OCI-LY3 (cell line): ENCODE measurements at regions not wholly inside any gene's neighbourhood (a gene's known extent, or its start where the extent isn't known, plus 50 kb on each side); places are given as distances from the start of the nearest gene placed in this dataset.
"Not testable (repeated sequence)": the region's sequence is repeated elsewhere in the genome, so short reads cannot be mapped to it uniquely, and the experiment has no call there.

Experiments
- H2AFZ ChIP-seq: fragments of 200-600, 300-600 bp; shearing (Covaris generic); 2 replicates; pipeline ENCODE4 v1.6.0; 2014; ENCODE audit warnings: antibody characterized with exemption, low read depth, low read length
- H3K27ac ChIP-seq: fragments of 200-600, 300-600 bp; sonication (generic); 2 replicates; pipeline ENCODE4 v1.5.1; 2014; ENCODE audit warnings: mild to moderate bottlenecking, low read length, moderate library complexity, mixed read lengths
- H3K27me3 ChIP-seq: fragments of 200-600, 300-600 bp; sonication (generic); 2 replicates; pipeline ENCODE4 v1.6.1; 2014; ENCODE audit warnings: low read depth, low read length, mixed read lengths
- H3K36me3 ChIP-seq: fragments of 200-600, 300-600 bp; sonication (generic); replicated peaks from 2 replicates; pipeline ENCODE3; 2014; ENCODE audit warnings: low read depth, low read length, mixed read lengths
- H3K4me1 ChIP-seq: fragments of 300-600, 200-600 bp; sonication (generic); 2 replicates; pipeline ENCODE4 v1.6.1; 2014; ENCODE audit warnings: low read length, mixed read lengths
- H3K4me2 ChIP-seq: fragments of 200-600, 300-600 bp; sonication (generic); 2 replicates; pipeline ENCODE4 v1.6.1; 2014; ENCODE audit warnings: low read length, mixed read lengths
- H3K4me3 ChIP-seq: fragments of 300-600, 200-600 bp; sonication (generic); 2 replicates; pipeline ENCODE4 v1.5.1; 2014; ENCODE audit warnings: antibody characterized with exemption, mild to moderate bottlenecking, low read length, moderate library complexity
- H3K79me2 ChIP-seq: fragments of 300-600, 200-600 bp; shearing (Covaris generic); 2 replicates; pipeline ENCODE4 v1.6.1; 2014; ENCODE audit warnings: mild to moderate bottlenecking, low read length, mixed read lengths
- H3K9ac ChIP-seq: fragments of 300-600, 200-600 bp; shearing (Covaris generic); 2 replicates; pipeline ENCODE4 v1.6.0; 2014; ENCODE audit warnings: mild to moderate bottlenecking, low read length, moderate library complexity
- H3K9me3 ChIP-seq: fragments of 200-600, 300-600 bp; shearing (Covaris generic); 2 replicates; pipeline ENCODE4 v1.6.1; 2014; ENCODE audit warnings: low read length, mixed read lengths; ENCODE audit not compliant: insufficient read depth
- H4K20me1 ChIP-seq: fragments of 200-600, 300-600 bp; sonication (generic); 2 replicates; pipeline ENCODE4 v1.6.1; 2016; ENCODE audit warnings: low read length, mixed read lengths; ENCODE audit not compliant: insufficient read depth
- EZH2phosphoT487 ChIP-seq: fragments of 200-600 bp; shearing (Covaris generic); IDR thresholded peaks from 2 replicates; pipeline ENCODE4 v1.6.1; 2018; ENCODE audit warnings: antibody characterized with exemption, mixed run types, low read depth
- TF ChIP-seq, protein P1 (sequence below): fragments of 200-600, 300-600 bp; sonication (generic); IDR thresholded peaks from 2 replicates; pipeline ENCODE4 v1.5.1; 2014; ENCODE audit warnings: antibody characterized with exemption, low read length, low read depth

DNA sequence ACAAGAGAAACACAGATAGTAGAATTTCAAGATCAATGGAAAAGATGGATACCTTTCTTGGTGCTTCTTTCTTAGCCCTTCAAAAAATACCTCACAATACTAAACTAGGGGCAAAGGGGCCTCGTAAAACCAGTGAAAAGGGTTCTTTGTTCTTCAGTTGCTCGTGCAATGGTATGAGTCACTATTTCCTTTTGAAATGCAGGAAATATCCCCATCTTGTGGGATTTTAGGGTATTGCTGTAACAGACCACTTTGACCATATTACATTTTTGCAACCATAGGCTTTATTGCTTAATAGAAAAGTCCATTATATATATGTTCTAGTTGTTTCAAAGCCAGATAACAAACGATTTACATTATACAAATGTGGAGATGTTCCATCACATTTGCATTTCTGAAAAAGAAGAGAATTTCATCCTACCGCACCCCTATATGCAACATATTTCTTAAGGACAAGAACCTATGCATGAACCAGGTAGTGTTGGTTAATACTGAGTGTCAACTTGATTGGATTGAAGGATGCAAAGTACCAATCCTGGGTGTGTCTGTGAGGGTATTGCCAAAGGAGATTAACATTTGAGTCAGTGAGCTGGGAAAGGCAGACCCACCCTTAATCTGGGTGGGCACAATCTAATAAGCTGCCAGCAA lies 88.6 kb upstream of the PKN2 start:
- no peaks in the 10 kb centered on the region for H3K27me3 ChIP-seq
- no peaks in the 10 kb centered on the region for H3K9me3 ChIP-seq
- H3K4me2 ChIP-seq = no peak overlapping the region
- H2AFZ ChIP-seq = no peak overlapping the region
- H3K36me3 ChIP-seq = no peaks in the 10 kb centered on the region
- no peaks in the 10 kb centered on the region for H3K4me1 ChIP-seq
- TF ChIP-seq, protein P1, sequence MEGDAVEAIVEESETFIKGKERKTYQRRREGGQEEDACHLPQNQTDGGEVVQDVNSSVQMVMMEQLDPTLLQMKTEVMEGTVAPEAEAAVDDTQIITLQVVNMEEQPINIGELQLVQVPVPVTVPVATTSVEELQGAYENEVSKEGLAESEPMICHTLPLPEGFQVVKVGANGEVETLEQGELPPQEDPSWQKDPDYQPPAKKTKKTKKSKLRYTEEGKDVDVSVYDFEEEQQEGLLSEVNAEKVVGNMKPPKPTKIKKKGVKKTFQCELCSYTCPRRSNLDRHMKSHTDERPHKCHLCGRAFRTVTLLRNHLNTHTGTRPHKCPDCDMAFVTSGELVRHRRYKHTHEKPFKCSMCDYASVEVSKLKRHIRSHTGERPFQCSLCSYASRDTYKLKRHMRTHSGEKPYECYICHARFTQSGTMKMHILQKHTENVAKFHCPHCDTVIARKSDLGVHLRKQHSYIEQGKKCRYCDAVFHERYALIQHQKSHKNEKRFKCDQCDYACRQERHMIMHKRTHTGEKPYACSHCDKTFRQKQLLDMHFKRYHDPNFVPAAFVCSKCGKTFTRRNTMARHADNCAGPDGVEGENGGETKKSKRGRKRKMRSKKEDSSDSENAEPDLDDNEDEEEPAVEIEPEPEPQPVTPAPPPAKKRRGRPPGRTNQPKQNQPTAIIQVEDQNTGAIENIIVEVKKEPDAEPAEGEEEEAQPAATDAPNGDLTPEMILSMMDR = peak; percentile 50
- TF ChIP-seq EZH2phosphoT487 = no peak
- no peak overlapping the region for H3K9ac ChIP-seq
- no peak overlapping the region for H3K4me3 ChIP-seq
- no peaks in the 10 kb centered on the region for H3K79me2 ChIP-seq
- no peaks in the 10 kb centered on the region for H4K20me1 ChIP-seq
- H3K27ac ChIP-seq = no peak overlapping the region

GRCh38 chr1:88597973-88598372 lies 86.1 kb upstream of the PKN2 start:
- H3K4me1 ChIP-seq, H3K36me3 ChIP-seq, H3K9me3 ChIP-seq, H3K27me3 ChIP-seq, H3K27ac ChIP-seq, H3K4me3 ChIP-seq, H3K79me2 ChIP-seq, H2AFZ ChIP-seq, H3K9ac ChIP-seq, H3K4me2 ChIP-seq, H4K20me1 ChIP-seq: not testable (repeated sequence)

DNA sequence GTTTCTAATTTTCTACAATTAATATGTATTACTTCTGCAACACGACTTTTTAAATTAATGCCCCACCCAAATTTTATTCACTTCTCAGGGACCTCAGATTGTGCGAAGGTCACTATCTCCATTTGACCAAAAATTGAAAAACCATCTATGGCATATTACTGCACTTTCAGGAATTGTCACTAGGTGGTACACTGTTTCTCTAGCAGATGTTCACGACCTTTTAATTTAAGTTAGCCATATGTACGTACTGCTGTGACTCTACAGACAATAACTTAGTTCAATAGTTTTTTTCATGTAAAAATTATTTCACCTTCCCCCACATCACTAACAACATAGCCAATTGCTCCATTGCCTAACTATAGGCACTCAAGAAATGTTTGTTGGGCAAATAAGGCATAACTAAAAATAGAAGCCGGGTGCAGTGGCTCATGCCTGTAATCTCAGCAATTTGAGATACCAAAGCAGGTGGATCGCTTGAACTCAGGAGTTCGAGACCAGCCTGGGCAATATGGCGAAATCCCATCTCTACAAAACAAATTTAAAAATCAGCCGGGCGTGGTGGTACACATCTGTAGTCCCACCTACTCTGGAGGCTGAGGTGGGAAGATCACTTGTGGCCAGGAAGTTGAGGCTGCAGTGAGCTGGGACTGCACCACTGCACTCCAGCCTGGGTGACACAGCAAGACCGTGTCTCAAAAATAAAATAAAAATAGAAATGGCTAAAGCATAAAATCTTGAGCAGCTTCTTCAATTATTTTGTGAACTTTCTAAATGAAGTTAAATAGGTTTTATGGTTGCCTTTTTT lies 75.7 kb upstream of the PKN2 start:
- Histone ChIP-seq H3K27ac (no peak overlapping the region), H3K9me3 (no peaks in the 10 kb centered on the region), H3K27me3 (no peaks in the 10 kb centered on the region), H3K4me3 (peak overlapping the region; percentile 64), H4K20me1 (no peaks in the 10 kb centered on the region), H3K4me1 (peaks cover 3% of the 10 kb centered on the region; the same call in 1 of the 2 replicates), H3K36me3 (no peaks in the 10 kb centered on the region), H3K4me2 (peak overlapping the region; percentile 65), H3K79me2 (no peaks in the 10 kb centered on the region), H3K9ac (no peak overlapping the region), H2AFZ (0 out of 2 replicates have a peak overlapping the region, but pooled peaks have one; percentile 14)
- TF ChIP-seq, protein P1 = peak; percentile 60
- TF ChIP-seq EZH2phosphoT487 = no peak

DNA sequence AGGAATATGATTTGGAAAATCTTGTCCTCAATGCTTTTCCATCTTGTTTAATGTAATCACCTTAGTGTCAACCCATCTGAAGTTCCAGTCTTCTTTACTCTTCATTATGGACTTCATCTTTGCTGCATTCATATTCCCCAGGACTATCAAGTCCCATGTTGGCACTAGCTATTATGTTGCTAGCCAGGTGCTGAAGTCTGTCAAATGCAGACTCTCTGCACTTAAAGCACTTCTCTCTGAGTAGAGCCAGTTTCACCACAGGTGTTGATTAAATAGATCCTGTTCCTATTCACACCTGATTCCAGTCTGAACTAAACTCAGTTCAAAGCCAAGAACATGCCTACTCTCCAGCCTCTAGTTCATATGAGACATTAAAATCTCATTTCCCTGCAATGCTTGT lies 75.0 kb upstream of the PKN2 start:
- Histone ChIP-seq H3K79me2 (no peaks in the 10 kb centered on the region), H4K20me1 (no peaks in the 10 kb centered on the region), H2AFZ (no peak overlapping the region), H3K4me3 (no peak overlapping the region), H3K4me2 (no peak overlapping the region), H3K27ac (no peak overlapping the region), H3K4me1 (peaks cover 3% of the 10 kb centered on the region; the same call in 1 of the 2 replicates), H3K9ac (no peak overlapping the region), H3K36me3 (no peaks in the 10 kb centered on the region), H3K9me3 (no peaks in the 10 kb centered on the region), H3K27me3 (no peaks in the 10 kb centered on the region)
- TF ChIP-seq EZH2phosphoT487 = no peak
- TF ChIP-seq, protein P1 = no peak
